ENCODE measurements at regions not wholly inside any gene's neighbourhood (a gene's known extent, or its start where the extent isn't known, plus 50 kb on each side); places are given as distances from the start of the nearest gene placed in this dataset.

DNA sequence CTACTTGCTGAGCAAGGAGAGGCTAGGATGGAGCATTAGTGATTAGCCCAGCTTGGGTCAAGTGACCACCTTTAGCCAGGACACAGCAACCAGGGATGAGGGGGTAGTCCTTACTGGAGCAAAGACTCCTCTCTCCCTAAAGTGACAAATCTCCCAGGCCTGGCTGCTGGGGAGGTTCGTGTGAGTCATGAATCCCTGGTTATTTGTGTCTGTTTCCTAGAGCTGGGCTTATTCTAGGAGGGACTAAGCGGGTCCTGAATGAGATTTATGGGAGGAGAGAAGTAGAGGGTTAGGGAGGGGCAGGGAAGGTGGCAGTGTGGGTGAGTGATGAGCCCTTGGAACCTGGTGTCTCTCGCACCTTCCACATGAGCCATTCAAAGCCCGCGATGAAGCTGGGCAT is 487.3 kb downstream of the TSHZ3 start:
- Histone ChIP-seq H3K27me3 (peaks cover 18% of the 10 kb centered on the region), H3K4me1 (ENCODE audit: low read depth) (peaks cover 15% of the 10 kb centered on the region), H3K36me3 (no peaks in the 10 kb centered on the region), H3K27ac (no peak overlapping the region), H3K4me3 (no peak overlapping the region), H3K9me3 (ENCODE audit: low read depth) (no peaks in the 10 kb centered on the region)
- no peak for TF ChIP-seq CTCF (IDR thresholded peaks at IDR 0.05; ENCODE audit: low read depth, low read length)
- no peak for DNase-seq (ENCODE audit: low read depth in 1 of 2, low spot score in 1 of 2)

DNA sequence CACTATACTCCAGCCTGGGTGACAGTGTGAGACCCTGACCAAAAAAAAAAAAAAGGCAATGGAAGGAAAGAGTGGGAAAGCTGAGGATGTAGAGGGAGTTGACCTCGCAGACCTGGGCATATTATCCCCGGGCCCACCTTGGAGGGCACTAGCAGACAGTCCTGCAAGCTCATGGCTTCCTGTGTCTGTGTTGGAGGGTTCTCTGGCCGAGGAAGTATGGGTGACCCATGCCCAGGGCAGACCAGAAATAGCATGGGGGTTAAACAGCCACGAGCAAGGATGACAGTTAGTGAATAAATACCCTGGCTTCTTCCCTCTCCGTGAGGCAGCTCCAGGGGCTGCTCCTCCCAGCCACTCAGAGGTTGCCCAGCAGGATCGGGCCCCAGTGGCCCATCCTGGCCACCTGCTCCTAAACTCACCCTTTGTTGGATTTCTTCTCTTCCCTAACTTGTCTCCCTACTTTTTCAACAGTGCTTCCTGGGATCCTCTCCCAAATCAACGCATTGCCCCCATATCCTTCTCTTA is 485.8 kb downstream of the ZNF536 start:
- H3K4me3 ChIP-seq, result no peak overlapping the region
- H3K4me1 ChIP-seq (ENCODE audit: low read depth), result no peaks in the 10 kb centered on the region
- no peak for TF ChIP-seq CTCF (IDR thresholded peaks at IDR 0.05; ENCODE audit: low read depth, low read length)
- H3K9me3 ChIP-seq (ENCODE audit: low read depth), result no peaks in the 10 kb centered on the region
- H3K36me3 ChIP-seq, result no peaks in the 10 kb centered on the region
- H3K27me3 ChIP-seq, result peaks cover 19% of the 10 kb centered on the region
- DNase-seq (ENCODE audit: low read depth in 1 of 2, low spot score in 1 of 2), result no peak
- no peak overlapping the region for H3K27ac ChIP-seq

GRCh38 chr19:30857388-30857787 is 485.2 kb downstream of the ZNF536 start:
- no peak overlapping the region for H3K27ac ChIP-seq
- TF ChIP-seq CTCF (IDR thresholded peaks at IDR 0.05; ENCODE audit: low read depth, low read length), result no peak
- no peak overlapping the region for H3K4me3 ChIP-seq
- peaks cover 16% of the 10 kb centered on the region for H3K27me3 ChIP-seq
- no peaks in the 10 kb centered on the region for H3K4me1 ChIP-seq (ENCODE audit: low read depth)
- no peaks in the 10 kb centered on the region for H3K9me3 ChIP-seq (ENCODE audit: low read depth)
- no peak for DNase-seq (ENCODE audit: low read depth in 1 of 2, low spot score in 1 of 2)
- no peaks in the 10 kb centered on the region for H3K36me3 ChIP-seq

DNA sequence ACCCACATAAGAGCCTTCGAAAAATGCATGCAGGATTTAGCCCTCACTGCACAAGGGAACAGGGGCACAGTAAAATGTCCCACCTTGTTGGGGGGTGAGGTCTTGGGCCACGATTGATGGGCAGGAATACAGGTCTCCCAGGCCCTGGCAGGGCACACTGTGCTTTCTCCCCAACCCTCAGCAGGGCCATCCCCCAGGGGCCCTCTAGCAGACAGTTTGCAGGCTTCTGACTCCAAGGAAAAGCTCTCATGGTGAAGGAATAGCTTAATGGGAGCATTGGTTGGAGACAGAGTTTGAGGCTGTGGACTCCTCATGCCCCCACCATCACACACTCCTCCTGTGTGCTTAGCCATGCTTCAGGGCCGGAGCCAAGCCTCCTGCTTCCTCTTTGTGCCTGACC is 484.6 kb downstream of the ZNF536 start:
- DNase-seq (ENCODE audit: low read depth in 1 of 2, low spot score in 1 of 2), result no peak
- Histone ChIP-seq H3K27ac (no peak overlapping the region), H3K4me1 (ENCODE audit: low read depth) (no peaks in the 10 kb centered on the region)

DNA sequence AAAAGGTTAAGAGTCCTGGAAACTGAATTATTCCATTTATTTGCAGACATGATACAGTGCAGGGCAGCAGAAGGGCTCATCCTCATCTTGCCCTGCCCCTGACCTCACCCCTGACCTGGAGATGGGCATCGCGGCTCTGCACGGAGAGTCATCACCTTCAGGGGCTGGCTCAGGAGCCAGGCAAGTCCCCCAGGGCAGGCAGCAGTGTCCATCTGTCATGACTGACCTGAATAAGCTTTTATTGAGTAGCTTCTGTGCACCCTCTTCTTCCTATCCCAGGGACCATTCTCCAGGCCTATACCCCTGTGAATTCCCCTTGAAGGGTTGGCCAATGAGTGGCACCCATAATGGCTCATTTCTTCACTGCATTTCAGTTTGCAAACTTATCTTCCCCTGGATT is 484.2 kb downstream of the ZNF536 start:
- Histone ChIP-seq H3K27me3 (peaks cover 7% of the 10 kb centered on the region), H3K27ac (no peak overlapping the region), H3K36me3 (no peaks in the 10 kb centered on the region), H3K9me3 (ENCODE audit: low read depth) (no peaks in the 10 kb centered on the region), H3K4me1 (ENCODE audit: low read depth) (no peaks in the 10 kb centered on the region), H3K4me3 (no peak overlapping the region)
- DNase-seq (ENCODE audit: low read depth in 1 of 2, low spot score in 1 of 2), result no peak
- TF ChIP-seq CTCF (IDR thresholded peaks at IDR 0.05; ENCODE audit: low read depth, low read length), result no peak

More for the DNA sequence above, 484.6 kb downstream of the ZNF536 start:
- Histone ChIP-seq H3K4me3 (no peak overlapping the region), H3K9me3 (ENCODE audit: low read depth) (no peaks in the 10 kb centered on the region), H3K27me3 (peaks cover 10% of the 10 kb centered on the region), H3K36me3 (no peaks in the 10 kb centered on the region)
- TF ChIP-seq CTCF (IDR thresholded peaks at IDR 0.05; ENCODE audit: low read depth, low read length), result no peak

GRCh38 chr19:30855442-30855841 is 483.3 kb downstream of the ZNF536 start:
- peaks cover 7% of the 10 kb centered on the region for H3K27me3 ChIP-seq
- H3K36me3 ChIP-seq, result no peaks in the 10 kb centered on the region
- no peak overlapping the region for H3K27ac ChIP-seq
- H3K4me1 ChIP-seq (ENCODE audit: low read depth), result no peaks in the 10 kb centered on the region
- H3K9me3 ChIP-seq (ENCODE audit: low read depth), result no peaks in the 10 kb centered on the region
- no peak for TF ChIP-seq CTCF (IDR thresholded peaks at IDR 0.05; ENCODE audit: low read depth, low read length)
- no peak for DNase-seq (ENCODE audit: low read depth in 1 of 2, low spot score in 1 of 2)
- no peak overlapping the region for H3K4me3 ChIP-seq
